Right lobe of liver (tissue), 6 donors: ENCODE measurements at regions not wholly inside any gene's neighbourhood (a gene's known extent, or its start where the extent isn't known, plus 50 kb on each side); places are given as distances from the start of the nearest gene placed in this dataset.

Experiments
- ATAC-seq, 4 donors: fragments of 200-7000 bp; cut with Tn5 transposase; one replicate each; pipeline ENCODE4 v1.9.1; 2020; ENCODE audit warnings: mild to moderate bottlenecking in 4 of 4, moderate library complexity in 4 of 4
- DNase-seq, 3 donors: peaks; one replicate each; pipeline ENCODE4 v3.0.0-alpha.2; 2020
- H3K27ac ChIP-seq, 3 donors: fragments of 200-600 bp; one replicate each; pipeline ENCODE4 v1.8.0; 2022
- H3K27me3 ChIP-seq, 2 donors: fragments of 200-600 bp; one replicate each; pipeline ENCODE4 v1.8.0; 2022
- H3K36me3 ChIP-seq, 4 donors: fragments of 200-600 bp; sonication (generic) in 1 of 4; one replicate each; pipeline versions ENCODE4 v1.5.1 to v1.8.0; 2017 to 2022; ENCODE audit warnings: control low read depth in 1 of 4
- H3K4me1 ChIP-seq, 4 donors: fragments of 200-600 bp; sonication (generic) in 1 of 4; one replicate each; pipeline versions ENCODE4 v1.5.1 to v1.8.0; 2017 to 2022; ENCODE audit warnings: control low read depth in 1 of 4
- H3K4me3 ChIP-seq, 3 donors: fragments of 200-600 bp; one replicate each; pipeline ENCODE4 v1.8.0; 2022
- H3K9me3 ChIP-seq, 4 donors: fragments of 200-600 bp; sonication (generic) in 1 of 4; one replicate each; pipeline versions ENCODE4 v1.5.1 to v1.8.0; 2017 to 2022; ENCODE audit warnings: control low read depth in 1 of 4
- POLR2A ChIP-seq: fragments of 450-650 bp; IDR thresholded peaks from one replicate; pipeline ENCODE4 v1.6.1; 2017; ENCODE audit warnings: antibody characterized with exemption, mild to moderate bottlenecking
- WGBS: methylation state at CpG from one replicate; pipeline ENCODE4 v1.1.6; 2018; ENCODE audit warnings: low coverage, low lambda C conversion rate; ENCODE audit not compliant: insufficient coverage; ENCODE audit errors: missing lambda C conversion rate; 5-methylcytosine and 5-hydroxymethylcytosine counted together
- intact Hi-C, 2 donors: fragments of 100-400 bp; cut with DNase I; formaldehyde crosslinking; loops; one replicate each; pipeline versions ENCODE4 v1.11.2 to v1.14.1; 2022
- TF ChIP-seq, protein P1 (sequence below), 4 donors: fragments of 200-600 bp in 3 of 4; fragments of 450-650 bp in 1 of 4; IDR thresholded peaks; one replicate each; pipeline versions ENCODE4 v1.5.1 to v1.8.0; 2016 to 2022; ENCODE audit warnings: antibody characterized with exemption in 4 of 4, mild to moderate bottlenecking in 2 of 4
- donor health status: DM: no; HTN: yes; CAD: no.
- donor health status: DM: no; HTN: no; CAD: no.
- donor health status: DM: no; HTN: no; CAD: no.
- donor health status: DM: no; HTN: yes; CAD: no.
- donor health status: DM: no; HTN: yes; CAD: no.

- H3K4me3 ChIP-seq = no peak overlapping the region
- DNase-seq (no peak), ATAC-seq (no peak)
- H3K36me3 ChIP-seq = no peaks in the 10 kb centered on the region
- no peaks in the 10 kb centered on the region for H3K27me3 ChIP-seq
- no peak overlapping the region for H3K27ac ChIP-seq
- TF ChIP-seq, protein P1, sequence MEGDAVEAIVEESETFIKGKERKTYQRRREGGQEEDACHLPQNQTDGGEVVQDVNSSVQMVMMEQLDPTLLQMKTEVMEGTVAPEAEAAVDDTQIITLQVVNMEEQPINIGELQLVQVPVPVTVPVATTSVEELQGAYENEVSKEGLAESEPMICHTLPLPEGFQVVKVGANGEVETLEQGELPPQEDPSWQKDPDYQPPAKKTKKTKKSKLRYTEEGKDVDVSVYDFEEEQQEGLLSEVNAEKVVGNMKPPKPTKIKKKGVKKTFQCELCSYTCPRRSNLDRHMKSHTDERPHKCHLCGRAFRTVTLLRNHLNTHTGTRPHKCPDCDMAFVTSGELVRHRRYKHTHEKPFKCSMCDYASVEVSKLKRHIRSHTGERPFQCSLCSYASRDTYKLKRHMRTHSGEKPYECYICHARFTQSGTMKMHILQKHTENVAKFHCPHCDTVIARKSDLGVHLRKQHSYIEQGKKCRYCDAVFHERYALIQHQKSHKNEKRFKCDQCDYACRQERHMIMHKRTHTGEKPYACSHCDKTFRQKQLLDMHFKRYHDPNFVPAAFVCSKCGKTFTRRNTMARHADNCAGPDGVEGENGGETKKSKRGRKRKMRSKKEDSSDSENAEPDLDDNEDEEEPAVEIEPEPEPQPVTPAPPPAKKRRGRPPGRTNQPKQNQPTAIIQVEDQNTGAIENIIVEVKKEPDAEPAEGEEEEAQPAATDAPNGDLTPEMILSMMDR (IDR thresholded peaks at IDR 0.05) = no peak
- TF ChIP-seq POLR2A = no peak
- H3K4me1 ChIP-seq = no peaks in the 10 kb centered on the region
- intact Hi-C loops = no loop called here
- no peaks in the 10 kb centered on the region for H3K9me3 ChIP-seq
- WGBS = 82% methylated on average over 1 of the region's 1 CpG
These were observed 342.1 kb downstream of the RSL24D1 start for GRCh38 chr15:54854667-54855066.

DNA sequence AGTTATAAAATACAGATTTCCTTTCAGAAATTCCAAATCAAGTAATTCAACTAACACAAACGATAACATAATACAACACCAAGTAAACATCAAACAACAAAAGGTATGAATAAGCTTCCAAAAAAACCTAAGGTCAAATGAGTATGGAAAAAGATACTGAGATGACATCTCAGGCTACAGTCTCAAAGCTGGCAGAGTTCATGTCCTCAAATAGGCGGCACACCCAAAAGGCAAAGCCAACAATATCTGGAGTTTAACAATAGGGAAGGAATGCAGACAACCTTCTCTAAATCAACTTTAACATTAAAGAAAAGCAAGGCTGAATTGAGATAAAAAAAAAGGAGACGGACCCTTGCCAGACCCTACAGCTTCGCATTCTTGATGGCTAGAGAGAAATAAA, 346.6 kb downstream of the RSL24D1 start:
- intact Hi-C loops = no loop called here
- 43% methylated on average over 4 of the region's 4 CpGs for WGBS
- TF ChIP-seq, protein P1 (IDR thresholded peaks at IDR 0.05) = no peak
- Histone ChIP-seq H3K27ac (no peak overlapping the region), H3K4me1 (no peaks in the 10 kb centered on the region), H3K36me3 (no peaks in the 10 kb centered on the region), H3K27me3 (no peaks in the 10 kb centered on the region), H3K4me3 (no peak overlapping the region), H3K9me3 (no peaks in the 10 kb centered on the region)
- DNase-seq (no peak), ATAC-seq (no peak)

GRCh38 chr15:54843006-54843405, 353.7 kb downstream of the RSL24D1 start:
- ATAC-seq = peak in 2 of 4 donors; percentile 23 to 28
- Histone ChIP-seq H3K36me3 (no peaks in the 10 kb centered on the region), H3K4me1 (no peaks in the 10 kb centered on the region), H3K4me3 (no peak overlapping the region), H3K9me3 (no peaks in the 10 kb centered on the region), H3K27ac (no peak overlapping the region), H3K27me3 (no peaks in the 10 kb centered on the region)
- TF ChIP-seq, protein P1 (IDR thresholded peaks at IDR 0.05) = no peak
- TF ChIP-seq POLR2A = no peak
- intact Hi-C loops = no loop called here
- no peak for DNase-seq

- Histone ChIP-seq H3K9me3 (no peaks in the 10 kb centered on the region), H3K27ac (no peak overlapping the region), H3K4me3 (no peak overlapping the region), H3K36me3 (no peaks in the 10 kb centered on the region), H3K27me3 (no peaks in the 10 kb centered on the region), H3K4me1 (no peaks in the 10 kb centered on the region)
- WGBS = 50% methylated on average over 2 of the region's 3 CpGs
- intact Hi-C loops = no loop called here
- no peak for TF ChIP-seq POLR2A
- TF ChIP-seq, protein P1 (IDR thresholded peaks at IDR 0.05) = no peak
- DNase-seq = no peak
- peak in 2 of 4 donors; percentile 18 to 47 for ATAC-seq
These were observed 354.9 kb downstream of the RSL24D1 start for GRCh38 chr15:54841701-54842305.
